ENCODE measurements at regions not wholly inside any gene's neighbourhood (a gene's known extent, or its start where the extent isn't known, plus 50 kb on each side); places are given as distances from the start of the nearest gene placed in this dataset.

DNA sequence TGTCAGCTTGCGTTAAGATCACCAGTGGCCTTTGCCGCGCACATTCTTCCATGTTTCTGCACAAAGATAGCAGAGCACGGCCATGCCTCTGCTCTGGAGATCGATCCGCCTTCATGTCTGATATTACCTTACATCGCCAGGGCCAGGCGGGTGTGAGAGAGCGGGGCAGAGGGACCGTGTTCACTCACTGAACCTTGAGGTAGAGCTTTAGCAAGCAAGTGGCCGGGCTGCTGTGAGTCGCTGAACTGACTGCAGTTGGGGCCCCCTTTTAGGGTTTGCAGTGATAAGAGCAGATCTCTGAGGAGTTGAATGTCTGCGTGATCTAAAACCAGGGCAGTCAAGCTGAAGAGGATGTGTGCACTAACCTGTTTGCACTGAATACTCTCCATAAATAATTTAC is 275.4 kb upstream of the OBI1 start:
- TF ChIP-seq, protein P1, sequence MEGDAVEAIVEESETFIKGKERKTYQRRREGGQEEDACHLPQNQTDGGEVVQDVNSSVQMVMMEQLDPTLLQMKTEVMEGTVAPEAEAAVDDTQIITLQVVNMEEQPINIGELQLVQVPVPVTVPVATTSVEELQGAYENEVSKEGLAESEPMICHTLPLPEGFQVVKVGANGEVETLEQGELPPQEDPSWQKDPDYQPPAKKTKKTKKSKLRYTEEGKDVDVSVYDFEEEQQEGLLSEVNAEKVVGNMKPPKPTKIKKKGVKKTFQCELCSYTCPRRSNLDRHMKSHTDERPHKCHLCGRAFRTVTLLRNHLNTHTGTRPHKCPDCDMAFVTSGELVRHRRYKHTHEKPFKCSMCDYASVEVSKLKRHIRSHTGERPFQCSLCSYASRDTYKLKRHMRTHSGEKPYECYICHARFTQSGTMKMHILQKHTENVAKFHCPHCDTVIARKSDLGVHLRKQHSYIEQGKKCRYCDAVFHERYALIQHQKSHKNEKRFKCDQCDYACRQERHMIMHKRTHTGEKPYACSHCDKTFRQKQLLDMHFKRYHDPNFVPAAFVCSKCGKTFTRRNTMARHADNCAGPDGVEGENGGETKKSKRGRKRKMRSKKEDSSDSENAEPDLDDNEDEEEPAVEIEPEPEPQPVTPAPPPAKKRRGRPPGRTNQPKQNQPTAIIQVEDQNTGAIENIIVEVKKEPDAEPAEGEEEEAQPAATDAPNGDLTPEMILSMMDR (conservative IDR thresholded peaks at IDR 0.05 in 1 of 2, IDR thresholded peaks at IDR 0.05 in 1 of 2; ENCODE audit: extremely low read depth in 1 of 2, insufficient read depth in 1 of 2, low read depth in 1 of 2, low read length in 2 of 2), result no peak
- no peak for TF ChIP-seq EZH2 (IDR thresholded peaks at IDR 0.05; ENCODE audit: borderline replicate concordance, low read length)

Data from mammary epithelial cell (primary cell).